GM21515 (cell line): ENCODE measurements at regions not wholly inside any gene's neighbourhood (a gene's known extent, or its start where the extent isn't known, plus 50 kb on each side); places are given as distances from the start of the nearest gene placed in this dataset.

Source experiments
- ATAC-seq: cut with Tn5 transposase; IDR thresholded peaks from one replicate; pipeline ENCODE4 v1.9.1; 2021; ENCODE audit not compliant: unreplicated experiment

DNA sequence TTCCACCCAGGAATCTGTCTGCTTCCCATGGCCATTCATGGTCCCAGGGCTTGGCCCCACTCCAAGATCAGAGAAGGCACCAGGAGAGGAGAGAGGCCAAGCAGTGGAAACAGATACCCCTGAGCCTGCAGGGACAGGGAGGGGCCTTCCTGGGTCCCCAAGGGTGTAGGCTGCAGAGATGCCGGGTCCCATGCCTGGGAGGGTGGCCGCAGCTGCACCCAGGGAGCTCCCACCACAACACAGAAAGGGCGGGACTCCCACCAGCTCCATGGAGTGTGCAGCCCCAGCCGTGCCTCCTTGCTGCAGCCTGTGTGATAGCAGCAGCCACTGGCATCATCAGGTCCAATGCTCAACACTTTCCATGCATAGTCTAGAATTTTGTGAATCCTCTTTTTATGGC, 331.5 kb downstream of the UACA start:
- ATAC-seq = no peak

DNA sequence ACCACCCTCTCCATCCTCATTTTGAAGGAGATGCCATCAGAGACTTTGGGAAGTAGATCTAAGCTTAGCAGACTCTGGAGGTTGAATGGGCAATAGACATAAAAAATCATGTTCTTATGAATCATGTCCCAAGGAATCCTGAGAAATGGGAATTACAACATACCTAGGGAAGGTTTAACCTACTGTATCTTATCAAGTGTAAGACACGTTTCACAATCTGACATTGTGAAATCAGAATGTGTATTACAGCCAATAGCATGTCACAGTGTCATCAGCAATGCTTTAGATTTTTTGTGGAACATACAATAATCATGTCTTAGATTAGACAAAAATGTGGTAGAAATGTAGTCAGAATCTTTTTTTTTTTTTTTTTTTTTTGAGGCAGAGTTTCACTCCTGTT, 332.4 kb upstream of the TLE3 start:
- ATAC-seq = no peak

DNA sequence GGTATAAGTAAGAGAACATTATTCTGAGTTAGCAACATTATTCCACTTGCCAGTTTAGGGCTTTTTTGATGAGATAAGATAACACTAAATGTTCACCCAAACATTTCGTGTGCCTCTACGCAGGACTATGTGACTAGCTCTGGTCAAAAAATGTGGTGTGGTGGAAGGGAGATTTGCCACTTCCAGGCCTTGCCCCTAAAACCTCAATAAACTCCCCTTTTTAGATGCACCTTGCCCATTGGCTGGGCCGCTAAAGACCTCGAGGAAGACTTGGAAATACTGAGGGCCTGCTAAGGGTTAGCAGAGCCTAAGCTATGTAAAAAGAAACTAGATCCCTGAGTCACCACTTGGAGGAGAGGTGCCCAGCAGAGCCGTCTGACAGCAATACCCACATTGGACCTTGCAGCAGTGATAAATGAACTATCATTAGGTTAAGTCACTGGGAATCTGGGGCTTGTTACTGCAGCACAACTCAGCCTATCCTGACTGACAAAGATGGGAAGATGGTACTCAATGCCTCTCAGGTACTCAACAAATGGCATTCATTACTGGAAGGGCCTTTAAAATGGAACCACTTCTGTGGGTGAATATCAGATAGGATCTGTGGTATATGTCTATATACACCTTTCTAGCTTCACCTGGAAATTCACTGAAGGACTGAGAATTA, 331.5 kb upstream of the TLE3 start:
- no peak for ATAC-seq

DNA sequence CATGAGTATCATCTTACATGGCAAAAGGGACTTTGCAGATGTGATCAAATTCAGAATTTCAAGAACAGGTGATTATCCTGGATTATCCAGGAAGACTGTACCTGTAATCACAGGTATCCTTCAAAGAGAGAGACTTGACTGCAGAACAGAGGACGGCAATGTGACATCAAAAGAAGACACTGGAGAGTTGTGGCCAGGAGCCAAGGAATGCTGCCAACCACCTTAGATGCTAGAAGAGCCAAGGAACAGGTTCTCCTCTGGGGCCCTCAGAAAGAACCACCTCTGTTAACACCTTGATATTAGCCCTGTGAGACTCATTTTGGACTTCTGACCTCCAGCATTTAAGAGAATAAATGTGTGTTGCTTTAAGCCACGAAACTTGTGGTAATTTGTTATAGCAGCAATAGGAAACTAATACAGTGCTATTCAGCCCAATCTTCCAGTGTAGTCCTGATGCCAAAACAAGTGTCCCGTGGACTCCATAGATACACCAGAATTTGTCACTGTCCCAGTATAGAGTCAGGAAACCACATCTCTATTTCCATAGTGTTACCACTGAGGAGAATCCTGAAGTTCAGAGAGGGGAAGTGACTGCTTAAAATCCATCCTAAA, 330.6 kb upstream of the TLE3 start:
- no peak for ATAC-seq

DNA sequence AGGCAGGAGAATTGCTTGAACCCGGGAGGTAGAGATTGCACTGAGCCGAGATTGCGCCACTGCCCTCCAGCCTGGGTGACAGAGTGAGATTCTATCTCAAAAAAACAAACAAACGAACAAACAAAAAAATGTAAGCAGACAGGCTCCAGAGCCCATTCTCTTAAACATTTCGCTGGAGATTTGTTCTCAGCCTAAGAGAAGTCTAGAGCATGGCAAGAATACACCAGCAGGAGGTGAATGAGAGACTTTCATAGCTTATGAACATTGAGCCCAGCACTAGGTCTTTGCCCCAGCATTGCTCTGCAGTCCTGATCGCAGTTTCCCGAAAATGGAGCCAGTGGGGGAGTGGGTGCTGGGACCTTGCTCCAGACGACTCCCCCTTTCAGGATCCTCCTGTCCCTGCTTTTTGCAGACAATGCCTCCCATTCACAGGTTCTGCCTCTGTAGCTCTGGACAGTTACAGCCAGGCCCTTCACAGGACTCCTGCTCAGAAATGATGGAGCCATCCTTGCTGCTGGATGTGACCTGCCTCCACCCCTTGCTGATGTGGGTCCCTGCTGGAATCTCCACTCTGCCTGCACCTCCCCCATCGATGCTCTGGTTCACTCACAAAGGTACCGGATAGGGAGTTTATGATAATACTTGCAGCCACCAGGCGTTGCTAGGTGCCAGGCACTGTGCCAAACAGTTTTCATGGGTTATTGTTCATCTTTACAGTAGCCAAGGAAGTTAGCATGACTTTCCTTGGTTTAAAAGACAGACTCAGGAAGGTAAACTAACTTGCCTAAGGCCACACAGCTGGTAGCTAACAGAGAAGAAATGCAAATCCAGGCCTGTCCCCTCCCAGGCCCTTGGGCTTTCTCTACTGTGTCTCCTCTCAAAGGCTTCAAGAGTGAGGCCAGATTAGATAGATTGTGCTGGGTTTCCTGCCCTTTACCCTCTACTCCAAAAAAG, 329.7 kb upstream of the TLE3 start:
- no peak for ATAC-seq

GRCh38 chr15:70426096-70426821, 328.5 kb upstream of the TLE3 start:
- no peak for ATAC-seq

- no peak for ATAC-seq
Observed at GRCh38 chr15:70424937-70425411, 327.3 kb upstream of the TLE3 start.

- ATAC-seq = no peak
Observed at GRCh38 chr15:70423267-70423666, 325.6 kb upstream of the TLE3 start.

DNA sequence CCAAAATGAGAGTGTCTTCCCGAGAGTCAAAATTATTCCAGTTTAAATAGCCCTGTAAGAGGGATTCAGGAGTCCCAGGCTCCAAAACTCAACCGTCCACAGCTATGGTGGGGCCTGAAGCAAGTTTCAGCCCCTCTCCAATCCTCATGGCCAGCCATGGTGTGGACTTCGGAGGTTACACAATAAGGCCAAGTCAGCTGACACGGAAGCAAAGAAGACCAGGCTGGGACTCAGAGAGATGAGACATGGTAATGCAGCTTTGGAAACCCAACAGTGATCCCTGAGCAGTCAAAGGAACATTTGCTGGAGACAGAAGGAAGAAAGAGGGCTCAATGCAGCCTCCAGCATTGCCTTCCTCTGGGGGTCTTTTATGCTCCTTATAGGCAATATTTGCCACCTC, 324.6 kb upstream of the TLE3 start:
- no peak for ATAC-seq

GRCh38 chr15:70420948-70421482, 323.3 kb upstream of the TLE3 start:
- no peak for ATAC-seq

GRCh38 chr15:70420086-70420947, 322.6 kb upstream of the TLE3 start:
- ATAC-seq = no peak

- no peak for ATAC-seq
Observed at GRCh38 chr15:70418943-70419342, 321.2 kb upstream of the TLE3 start.

GRCh38 chr15:70417535-70417934, 319.8 kb upstream of the TLE3 start:
- ATAC-seq = no peak

DNA sequence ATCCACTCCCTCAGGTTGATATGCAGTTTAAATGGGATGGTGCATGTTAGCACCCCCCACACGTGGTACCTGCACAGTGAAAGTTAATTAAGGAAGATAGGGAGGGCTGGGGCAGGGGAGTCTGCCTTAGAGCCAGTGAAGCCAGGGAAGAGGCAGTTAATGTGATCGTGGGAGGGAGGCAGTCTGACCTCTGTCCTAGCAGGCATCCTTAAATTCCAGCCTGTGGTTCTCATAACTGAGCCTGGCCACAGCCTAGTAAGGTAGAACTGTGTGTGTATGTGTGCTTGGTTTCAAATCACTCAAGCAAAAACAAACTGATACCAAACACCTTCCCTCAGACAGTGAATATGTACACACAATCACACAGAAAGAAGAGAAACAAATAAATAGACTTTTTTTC, 319.1 kb upstream of the TLE3 start:
- no peak for ATAC-seq

GRCh38 chr15:70415398-70415797, 317.7 kb upstream of the TLE3 start:
- no peak for ATAC-seq

DNA sequence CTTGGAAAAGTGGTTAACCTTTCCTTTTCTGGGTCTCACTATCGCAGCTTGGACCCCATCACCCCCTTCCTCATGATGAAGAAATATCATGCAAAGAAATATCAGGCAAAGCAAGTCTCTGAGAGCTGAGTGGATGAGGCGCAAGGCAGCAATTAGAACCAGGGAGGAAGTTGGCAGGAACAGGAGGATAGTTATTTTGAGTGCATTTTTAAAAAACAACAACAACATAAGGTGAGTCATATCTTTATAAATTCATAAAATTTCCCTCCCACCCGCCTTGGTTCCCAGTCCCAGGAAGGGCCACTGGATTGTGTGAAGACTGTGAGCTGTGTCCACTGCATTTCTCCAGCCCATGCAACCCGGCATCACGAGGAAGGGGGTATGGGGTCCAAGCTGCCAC, 316.9 kb upstream of the TLE3 start:
- ATAC-seq = no peak

GRCh38 chr15:70412794-70413193, 315.1 kb upstream of the TLE3 start:
- no peak for ATAC-seq

DNA sequence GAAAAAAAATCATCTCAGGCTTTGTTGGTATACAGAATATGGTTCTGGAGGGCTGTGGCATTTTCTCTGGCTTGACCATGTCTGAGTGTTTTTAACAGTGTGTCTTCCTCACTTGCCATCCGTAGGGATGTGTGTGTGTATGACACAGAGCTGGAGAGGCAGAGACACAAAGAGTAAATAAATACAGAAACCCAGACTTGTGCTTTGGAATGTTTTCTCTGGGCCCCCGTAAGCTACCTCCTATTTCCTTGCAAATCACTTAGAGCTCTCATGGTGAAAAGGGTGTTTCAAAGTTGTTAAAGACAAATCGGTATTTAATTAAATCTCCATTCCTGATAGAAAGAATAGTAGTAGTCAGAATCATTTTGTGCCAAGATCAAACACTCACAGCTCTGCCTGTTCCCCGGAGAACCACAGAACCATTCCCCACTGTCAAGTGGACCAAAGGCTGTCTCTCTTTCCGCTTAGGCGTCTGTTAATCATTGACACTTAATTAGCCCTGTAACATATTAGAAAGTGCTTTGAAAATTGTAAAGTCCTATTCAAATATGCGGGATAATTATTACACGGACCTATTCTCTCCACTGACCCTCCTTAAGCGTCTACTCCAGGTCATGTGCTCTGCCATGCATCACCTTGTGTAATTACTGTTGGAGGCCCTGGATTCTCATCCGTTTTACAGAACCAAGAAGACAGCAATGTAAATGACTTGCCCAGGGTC, 313.6 kb upstream of the TLE3 start:
- ATAC-seq = no peak

GRCh38 chr15:70410371-70410985, 312.8 kb upstream of the TLE3 start:
- no peak for ATAC-seq
